Prostate gland (tissue), 2 donors: ENCODE measurements at regions not wholly inside any gene's neighbourhood (a gene's known extent, or its start where the extent isn't known, plus 50 kb on each side); places are given as distances from the start of the nearest gene placed in this dataset.

ENCODE experiments used
- DNase-seq: peaks from one replicate; pipeline ENCODE4 v3.0.0-alpha.2; 2019; ENCODE audit warnings: low spot score
- H3K27ac ChIP-seq, 2 donors: fragments of 200-600 bp; sonication (generic); 2 replicates each; pipeline ENCODE4 v1.5.1; 2017 to 2019
- H3K27me3 ChIP-seq: fragments of 200-600 bp; sonication (generic); replicated peaks from 2 replicates; pipeline ENCODE4 v1.5.1; 2019; ENCODE audit not compliant: insufficient read depth
- H3K36me3 ChIP-seq, 2 donors: fragments of 200-600 bp; sonication (generic); 1 replicate in 1 of 2; 2 replicates in 1 of 2; pipeline versions ENCODE4 v1.5.1 to v1.8.1; 2017 to 2019
- H3K4me1 ChIP-seq: fragments of 200-600 bp; sonication (generic); replicated peaks from 2 replicates; pipeline ENCODE4 v1.5.1; 2019
- H3K4me3 ChIP-seq, 2 donors: fragments of 200-600 bp; sonication (generic); 2 replicates each; pipeline ENCODE4 v1.5.1; 2017 to 2019
- H3K9me3 ChIP-seq: fragments of 200-600 bp; sonication (generic); 2 replicates; pipeline ENCODE4 v1.5.1; 2017
- CTCF ChIP-seq, 4 experiments: fragments of 200-600 bp in 2 of 4; fragments of 450-650 bp in 2 of 4; sonication (generic) in 2 of 4; IDR thresholded peaks; 1 replicate in 3 of 4; 2 replicates in 1 of 4; pipeline ENCODE4 v1.5.1; 2016 to 2019; ENCODE audit warnings: antibody characterized with exemption in 4 of 4, mild to moderate bottlenecking in 2 of 4, moderate library complexity in 2 of 4
- POLR2A ChIP-seq: fragments of 450-650 bp; IDR thresholded peaks from one replicate; pipeline ENCODE4 v1.6.1; 2016; ENCODE audit warnings: antibody characterized with exemption, mild to moderate bottlenecking
- POLR2AphosphoS5 ChIP-seq: sonication (generic); formaldehyde crosslinking; IDR thresholded peaks from one replicate; pipeline ENCODE4 v1.6.1; 2017; ENCODE audit warnings: antibody characterized with exemption
- WGBS: methylation state at CpG from one replicate; pipeline ENCODE4 v1.1.5; 2018; 5-methylcytosine and 5-hydroxymethylcytosine counted together
- intact Hi-C: fragments of 100-400 bp; cut with DNase I; formaldehyde crosslinking; loops from one replicate; pipeline ENCODE4 v1.14.2; 2022

- Histone ChIP-seq H3K4me3 (no peak overlapping the region), H3K36me3 (no peaks in the 10 kb centered on the region), H3K9me3 (no peaks in the 10 kb centered on the region), H3K27ac (no peak overlapping the region), H3K4me1 (no peaks in the 10 kb centered on the region), H3K27me3 (no peaks in the 10 kb centered on the region)
- TF ChIP-seq POLR2AphosphoS5, result no peak
- no peak for TF ChIP-seq CTCF (IDR thresholded peaks at IDR 0.05)
- no peak for TF ChIP-seq POLR2A
- WGBS, result 96% methylated on average over 1 of the region's 1 CpG
- intact Hi-C loops, result no loop called here
- DNase-seq, result no peak
These were observed 791.6 kb upstream of the RGS18 start for GRCh38 chr1:191366686-191367085.

GRCh38 chr1:191368891-191369654 lies 789.2 kb upstream of the RGS18 start:
- 55% methylated on average over 12 of the region's 12 CpGs for WGBS
- H3K4me1 ChIP-seq, result no peaks in the 10 kb centered on the region
- no peaks in the 10 kb centered on the region for H3K27me3 ChIP-seq
- H3K9me3 ChIP-seq, result no peaks in the 10 kb centered on the region
- H3K27ac ChIP-seq, result no peak overlapping the region
- intact Hi-C loops, result no loop called here
- no peak for TF ChIP-seq POLR2A
- TF ChIP-seq POLR2AphosphoS5, result no peak
- TF ChIP-seq CTCF (IDR thresholded peaks at IDR 0.05), result no peak
- H3K36me3 ChIP-seq, result no peaks in the 10 kb centered on the region
- no peak overlapping the region for H3K4me3 ChIP-seq
- no peak for DNase-seq

- no peak for TF ChIP-seq POLR2AphosphoS5
- TF ChIP-seq POLR2A, result no peak
- TF ChIP-seq CTCF (IDR thresholded peaks at IDR 0.05), result no peak
- DNase-seq, result no peak
- intact Hi-C loops, result no loop called here
These were observed 786.6 kb upstream of the RGS18 start for GRCh38 chr1:191371626-191372025.

GRCh38 chr1:191388283-191388682 lies 770.0 kb upstream of the RGS18 start:
- Histone ChIP-seq H3K9me3 (no peaks in the 10 kb centered on the region), H3K4me3 (no peak overlapping the region), H3K4me1 (no peaks in the 10 kb centered on the region), H3K36me3 (no peaks in the 10 kb centered on the region), H3K27me3 (no peaks in the 10 kb centered on the region), H3K27ac (no peak overlapping the region)
- TF ChIP-seq POLR2AphosphoS5 (no peak), CTCF (IDR thresholded peaks at IDR 0.05) (no peak), POLR2A (no peak)
- DNase-seq, result no peak
- intact Hi-C loops, result no loop called here

More at GRCh38 chr1:191371626-191372025, 786.6 kb upstream of the RGS18 start:
- Histone ChIP-seq H3K4me3 (no peak overlapping the region), H3K27me3 (no peaks in the 10 kb centered on the region), H3K27ac (no peak overlapping the region), H3K4me1 (no peaks in the 10 kb centered on the region), H3K36me3 (no peaks in the 10 kb centered on the region), H3K9me3 (no peaks in the 10 kb centered on the region)
- WGBS, result 59% methylated on average over 3 of the region's 3 CpGs

- Histone ChIP-seq H3K4me1 (no peaks in the 10 kb centered on the region), H3K36me3 (no peaks in the 10 kb centered on the region), H3K4me3 (no peak overlapping the region), H3K27me3 (no peaks in the 10 kb centered on the region), H3K9me3 (no peaks in the 10 kb centered on the region), H3K27ac (no peak overlapping the region)
- TF ChIP-seq POLR2AphosphoS5 (no peak), CTCF (IDR thresholded peaks at IDR 0.05) (no peak), POLR2A (no peak)
- WGBS, result 83% methylated on average over 5 of the region's 5 CpGs
- DNase-seq, result no peak
- intact Hi-C loops, result no loop called here
These were observed 761.6 kb upstream of the RGS18 start for GRCh38 chr1:191396622-191397021.
